Neuron (in vitro differentiated cells): ENCODE measurements at regions not wholly inside any gene's neighbourhood (a gene's known extent, or its start where the extent isn't known, plus 50 kb on each side); places are given as distances from the start of the nearest gene placed in this dataset.
"Not testable (repeated sequence)": the region's sequence is repeated elsewhere in the genome, so short reads cannot be mapped to it uniquely, and the experiment has no call there.

ENCODE experiments used
- H2AFZ ChIP-seq: one replicate; pipeline ENCODE4 v1.6.1; 2013; ENCODE audit warnings: low read depth, mild to moderate bottlenecking, inconsistent platforms, low read length, moderate library complexity
- H3K27me3 ChIP-seq: one replicate; pipeline ENCODE4 v1.6.1; 2013; ENCODE audit warnings: low read length; ENCODE audit not compliant: insufficient read depth
- H3K36me3 ChIP-seq: one replicate; pipeline ENCODE4 v1.6.1; 2013; ENCODE audit warnings: low read length; ENCODE audit not compliant: insufficient read depth
- H3K4me1 ChIP-seq: one replicate; pipeline ENCODE4 v1.6.1; 2013; ENCODE audit warnings: low read length; ENCODE audit not compliant: insufficient read depth
- H3K4me3 ChIP-seq: 2 replicates; pipeline ENCODE4 v1.5.1; 2013; ENCODE audit warnings: mild to moderate bottlenecking, low read length, moderate library complexity
- H3K9me3 ChIP-seq: one replicate; pipeline ENCODE4 v1.6.1; 2013; ENCODE audit warnings: low read length

- H3K27me3 ChIP-seq, H3K36me3 ChIP-seq, H3K4me1 ChIP-seq, H3K9me3 ChIP-seq, H2AFZ ChIP-seq, H3K4me3 ChIP-seq: not testable (repeated sequence)
Measured at GRCh38 chr3:18516170-18516569, 91.0 kb upstream of the SATB1 start.

- Histone ChIP-seq H3K9me3 (no peaks in the 10 kb centered on the region), H2AFZ (no peak overlapping the region), H3K4me3 (no peak overlapping the region), H3K4me1 (peaks cover 3% of the 10 kb centered on the region), H3K27me3 (no peaks in the 10 kb centered on the region), H3K36me3 (no peaks in the 10 kb centered on the region)
Measured at GRCh38 chr3:18513091-18513490, 88.0 kb upstream of the SATB1 start.

GRCh38 chr3:18512007-18512406 lies 86.9 kb upstream of the SATB1 start:
- Histone ChIP-seq H3K4me3 (no peak overlapping the region), H3K27me3 (no peaks in the 10 kb centered on the region), H3K36me3 (no peaks in the 10 kb centered on the region), H3K4me1 (peaks cover 3% of the 10 kb centered on the region), H3K9me3 (no peaks in the 10 kb centered on the region), H2AFZ (no peak overlapping the region)

- no peaks in the 10 kb centered on the region for H3K4me1 ChIP-seq
- H2AFZ ChIP-seq: no peak overlapping the region
- H3K36me3 ChIP-seq: no peaks in the 10 kb centered on the region
- no peak overlapping the region for H3K4me3 ChIP-seq
- H3K9me3 ChIP-seq: no peaks in the 10 kb centered on the region
- H3K27me3 ChIP-seq: no peaks in the 10 kb centered on the region
Measured at GRCh38 chr3:18510947-18511346, 85.8 kb upstream of the SATB1 start.

GRCh38 chr3:18507333-18507732 lies 82.2 kb upstream of the SATB1 start:
- Histone ChIP-seq H3K27me3 (peaks cover 5% of the 10 kb centered on the region), H2AFZ (no peak overlapping the region), H3K4me1 (no peaks in the 10 kb centered on the region), H3K4me3 (no peak overlapping the region), H3K9me3 (no peaks in the 10 kb centered on the region), H3K36me3 (no peaks in the 10 kb centered on the region)

- Histone ChIP-seq H3K9me3 (no peaks in the 10 kb centered on the region), H3K27me3 (peaks cover 5% of the 10 kb centered on the region), H3K36me3 (no peaks in the 10 kb centered on the region), H3K4me1 (no peaks in the 10 kb centered on the region), H2AFZ (no peak overlapping the region), H3K4me3 (no peak overlapping the region)
Measured at GRCh38 chr3:18505056-18505455, 79.9 kb upstream of the SATB1 start.

GRCh38 chr3:18501679-18502343 lies 76.7 kb upstream of the SATB1 start:
- Histone ChIP-seq H3K27me3 (peaks cover 5% of the 10 kb centered on the region), H3K9me3 (no peaks in the 10 kb centered on the region), H3K4me1 (no peaks in the 10 kb centered on the region), H2AFZ (no peak overlapping the region), H3K36me3 (no peaks in the 10 kb centered on the region), H3K4me3 (no peak overlapping the region)

- H3K27me3 ChIP-seq: peaks cover 5% of the 10 kb centered on the region
- H3K4me3 ChIP-seq: no peak overlapping the region
- H2AFZ ChIP-seq: no peak overlapping the region
- H3K4me1 ChIP-seq: no peaks in the 10 kb centered on the region
- H3K9me3 ChIP-seq: no peaks in the 10 kb centered on the region
- H3K36me3 ChIP-seq: no peaks in the 10 kb centered on the region
Measured at GRCh38 chr3:18500322-18500721, 75.2 kb upstream of the SATB1 start.

GRCh38 chr3:18499301-18499700 lies 74.2 kb upstream of the SATB1 start:
- Histone ChIP-seq H3K4me1 (no peaks in the 10 kb centered on the region), H3K36me3 (no peaks in the 10 kb centered on the region), H2AFZ (no peak overlapping the region), H3K27me3 (peaks cover 3% of the 10 kb centered on the region), H3K4me3 (no peak overlapping the region), H3K9me3 (no peaks in the 10 kb centered on the region)

GRCh38 chr3:18494251-18494650 lies 69.1 kb upstream of the SATB1 start:
- Histone ChIP-seq H3K27me3 (no peaks in the 10 kb centered on the region), H2AFZ (no peak overlapping the region), H3K36me3 (no peaks in the 10 kb centered on the region), H3K4me1 (no peaks in the 10 kb centered on the region), H3K4me3 (no peak overlapping the region), H3K9me3 (no peaks in the 10 kb centered on the region)

- no peaks in the 10 kb centered on the region for H3K4me1 ChIP-seq
- H3K36me3 ChIP-seq: no peaks in the 10 kb centered on the region
- H2AFZ ChIP-seq: no peak overlapping the region
- H3K9me3 ChIP-seq: no peaks in the 10 kb centered on the region
- H3K27me3 ChIP-seq: no peaks in the 10 kb centered on the region
- H3K4me3 ChIP-seq: no peak overlapping the region
Measured at GRCh38 chr3:18489939-18490338, 64.8 kb upstream of the SATB1 start.

GRCh38 chr3:18483226-18483625 lies 58.1 kb upstream of the SATB1 start:
- no peaks in the 10 kb centered on the region for H3K27me3 ChIP-seq
- no peaks in the 10 kb centered on the region for H3K9me3 ChIP-seq
- H2AFZ ChIP-seq: no peak overlapping the region
- H3K4me3 ChIP-seq: no peak overlapping the region
- H3K36me3 ChIP-seq: no peaks in the 10 kb centered on the region
- H3K4me1 ChIP-seq: no peaks in the 10 kb centered on the region

- H2AFZ ChIP-seq: no peak overlapping the region
- H3K27me3 ChIP-seq: no peaks in the 10 kb centered on the region
- no peak overlapping the region for H3K4me3 ChIP-seq
- no peaks in the 10 kb centered on the region for H3K9me3 ChIP-seq
- H3K36me3 ChIP-seq: no peaks in the 10 kb centered on the region
- H3K4me1 ChIP-seq: no peaks in the 10 kb centered on the region
Measured at GRCh38 chr3:18481946-18482548, 56.9 kb upstream of the SATB1 start.

GRCh38 chr3:18477620-18478019 lies 52.5 kb upstream of the SATB1 start:
- H3K4me1 ChIP-seq: no peaks in the 10 kb centered on the region
- no peaks in the 10 kb centered on the region for H3K9me3 ChIP-seq

More at GRCh38 chr3:18477620-18478019, 52.5 kb upstream of the SATB1 start:
- no peak overlapping the region for H2AFZ ChIP-seq
- H3K27me3 ChIP-seq: no peaks in the 10 kb centered on the region
- no peaks in the 10 kb centered on the region for H3K36me3 ChIP-seq
- no peak overlapping the region for H3K4me3 ChIP-seq
